Erythroblast (primary cell): ENCODE measurements at regions not wholly inside any gene's neighbourhood (a gene's known extent, or its start where the extent isn't known, plus 50 kb on each side); places are given as distances from the start of the nearest gene placed in this dataset.
"Not testable (repeated sequence)": the region's sequence is repeated elsewhere in the genome, so short reads cannot be mapped to it uniquely, and the experiment has no call there.

ENCODE experiments used
- DNase-seq, 2 experiments: peaks; one replicate each; lab custom pipeline; 2025; lab: John Stamatoyannopoulos, UW
- GATA1 ChIP-seq: IDR thresholded peaks from 2 replicates; pipeline ENCODE4 v1.6.1; 2011; ENCODE audit warnings: low read depth, mild to moderate bottlenecking, control low read depth, low read length, moderate library complexity
- POLR2A ChIP-seq: IDR thresholded peaks from 2 replicates; pipeline ENCODE4 v1.6.1; 2011; ENCODE audit warnings: mild to moderate bottlenecking, low read length

- DNase-seq = no peak
- TF ChIP-seq POLR2A = no peak
- TF ChIP-seq GATA1 = no peak
These were observed 206.3 kb upstream of the ATP6AP2 start for GRCh38 chrX:40374486-40374885.

- TF ChIP-seq GATA1 (no peak), POLR2A (no peak)
- DNase-seq = no peak
These were observed 207.1 kb upstream of the ATP6AP2 start for GRCh38 chrX:40373641-40374040.

DNA sequence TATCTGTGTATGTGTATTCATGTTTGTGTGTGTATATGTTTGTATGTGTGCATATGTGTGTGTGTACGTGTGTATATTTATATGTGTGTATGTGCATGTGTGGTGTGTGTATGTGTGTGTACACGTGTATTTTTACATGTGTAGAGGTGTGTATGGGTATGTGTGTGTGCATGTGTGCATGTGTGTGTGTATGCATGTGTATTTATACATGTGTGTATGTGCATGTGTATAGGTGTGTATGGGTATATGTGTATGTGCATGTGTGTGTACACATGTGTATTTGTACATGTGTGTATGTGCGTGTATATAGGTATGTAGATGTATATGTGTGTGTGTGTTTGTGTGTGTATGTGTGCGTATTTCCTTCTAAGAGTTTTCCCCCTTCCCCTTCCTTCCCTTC is 207.7 kb upstream of the ATP6AP2 start:
- TF ChIP-seq GATA1 = no peak
- no peak for TF ChIP-seq POLR2A
- DNase-seq = no peak

GRCh38 chrX:40371376-40371775 is 209.4 kb upstream of the ATP6AP2 start:
- no peak for DNase-seq
- TF ChIP-seq POLR2A (no peak), GATA1 (no peak)

DNA sequence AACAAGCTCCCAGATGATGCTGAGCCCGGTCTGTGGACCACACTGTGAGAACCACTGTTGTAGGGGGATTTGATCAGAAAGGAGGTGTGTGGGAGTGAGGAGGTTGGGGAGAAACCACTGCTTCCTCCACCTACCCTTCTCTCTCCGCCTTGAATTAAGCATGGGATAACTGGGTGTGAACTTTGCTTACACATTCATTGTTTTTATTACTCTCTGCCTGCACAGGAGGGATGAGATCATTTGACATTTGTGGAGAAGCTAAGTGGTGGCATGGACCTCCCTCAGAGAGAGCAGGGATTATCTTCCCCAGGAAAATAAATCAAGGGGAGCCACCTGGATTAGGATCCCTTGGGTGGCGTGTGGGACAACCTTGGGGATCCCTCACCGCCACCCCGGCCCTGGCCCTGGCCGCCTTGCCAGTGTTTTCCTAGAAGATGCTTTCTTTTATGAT is 212.1 kb upstream of the ATP6AP2 start:
- TF ChIP-seq POLR2A (no peak), GATA1 (no peak)
- DNase-seq = no peak

GRCh38 chrX:40366661-40367060 is 214.1 kb upstream of the ATP6AP2 start:
- no peak for DNase-seq
- TF ChIP-seq POLR2A = no peak
- no peak for TF ChIP-seq GATA1

DNA sequence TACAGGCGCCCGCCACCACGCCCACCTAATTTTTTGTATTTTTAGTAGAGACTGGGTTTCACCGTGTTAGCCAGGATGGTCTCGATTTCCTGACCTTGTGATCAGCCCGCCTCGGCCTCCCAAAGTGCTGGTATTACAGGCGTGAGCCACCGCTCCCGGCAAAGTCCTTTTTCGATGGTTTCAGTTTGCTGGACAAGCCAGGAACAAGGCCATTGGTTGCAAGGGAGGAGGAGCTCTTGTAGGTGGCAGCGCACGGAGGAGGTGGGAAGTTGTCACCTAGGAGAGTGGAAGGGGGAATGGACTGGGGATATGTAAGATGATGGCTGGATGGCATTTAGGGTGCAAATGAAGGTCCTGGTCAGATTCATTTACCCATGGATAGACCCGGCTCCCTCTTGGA is 218.5 kb upstream of the ATP6AP2 start:
- not testable (repeated sequence) for DNase-seq

DNA sequence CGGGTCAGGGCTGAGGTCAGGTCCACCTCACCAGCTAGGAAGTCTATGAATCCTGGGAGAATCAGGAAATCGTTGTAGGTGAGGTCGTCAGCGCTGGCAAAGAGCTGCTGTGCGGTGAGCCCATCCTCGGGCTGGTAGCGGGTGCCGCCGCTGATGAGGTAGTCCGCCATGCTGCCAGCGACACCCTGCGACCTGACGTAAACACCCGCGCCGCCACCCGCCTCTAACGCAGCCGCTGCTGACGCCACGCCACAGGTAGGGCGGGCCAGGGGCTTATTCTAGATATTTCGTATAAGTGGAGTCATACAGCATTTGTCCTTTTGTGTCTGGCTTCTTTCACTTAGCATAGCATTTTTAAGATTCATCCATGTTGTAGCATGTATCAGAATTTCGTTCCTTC is 220.2 kb upstream of the ATP6AP2 start:
- no peak for DNase-seq
- TF ChIP-seq GATA1 (no peak), POLR2A (no peak)

DNA sequence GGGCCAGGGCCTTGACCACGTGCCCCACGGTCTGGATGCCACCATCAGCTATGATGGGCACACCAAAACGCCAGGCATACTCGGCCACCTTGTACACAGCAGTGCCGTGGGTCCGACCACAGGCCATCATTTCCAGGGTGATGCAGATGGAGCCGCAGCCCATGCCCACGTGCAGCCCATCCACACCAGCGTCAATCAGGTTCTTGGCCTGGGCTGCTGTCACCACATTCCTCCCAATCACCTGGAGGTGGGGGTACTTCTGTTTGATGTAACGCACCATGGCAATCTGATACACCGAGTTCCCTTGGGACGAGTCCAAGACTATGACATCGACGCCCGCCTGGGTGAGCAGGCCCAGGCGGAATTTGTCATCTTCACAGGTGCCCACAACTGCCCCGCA is 221.2 kb upstream of the ATP6AP2 start:
- no peak for TF ChIP-seq POLR2A
- no peak for DNase-seq

DNA sequence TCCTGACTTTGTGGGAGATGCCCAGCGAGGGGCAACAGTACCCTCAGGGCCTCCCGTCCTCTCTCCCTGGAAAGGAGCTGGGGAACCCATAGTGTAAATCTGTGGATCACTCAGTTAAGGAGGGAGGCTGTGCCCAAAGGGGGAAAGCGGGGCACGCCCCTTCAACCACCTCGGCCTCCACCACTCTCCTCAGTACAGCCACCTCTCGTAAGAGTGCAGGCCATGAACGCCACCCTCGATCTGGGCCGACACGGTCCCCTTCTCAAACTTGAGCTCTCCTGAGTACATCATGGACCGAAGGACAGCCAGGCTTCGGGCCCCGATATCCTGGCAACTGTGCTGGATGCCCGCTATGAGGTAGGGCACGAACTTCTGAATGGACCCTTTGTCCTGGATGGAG is 221.8 kb upstream of the ATP6AP2 start:
- DNase-seq = no peak
- TF ChIP-seq POLR2A (no peak), GATA1 (no peak)

- DNase-seq = no peak
- TF ChIP-seq POLR2A (no peak), GATA1 (no peak)
These were observed 231.5 kb upstream of the ATP6AP2 start for GRCh38 chrX:40349251-40349650.

GRCh38 chrX:40346379-40346778 is 234.4 kb upstream of the ATP6AP2 start:
- TF ChIP-seq POLR2A = no peak
- TF ChIP-seq GATA1 = no peak
- DNase-seq = no peak

- no peak for DNase-seq
- TF ChIP-seq POLR2A = no peak
- no peak for TF ChIP-seq GATA1
These were observed 237.5 kb upstream of the ATP6AP2 start for GRCh38 chrX:40343319-40343718.

DNA sequence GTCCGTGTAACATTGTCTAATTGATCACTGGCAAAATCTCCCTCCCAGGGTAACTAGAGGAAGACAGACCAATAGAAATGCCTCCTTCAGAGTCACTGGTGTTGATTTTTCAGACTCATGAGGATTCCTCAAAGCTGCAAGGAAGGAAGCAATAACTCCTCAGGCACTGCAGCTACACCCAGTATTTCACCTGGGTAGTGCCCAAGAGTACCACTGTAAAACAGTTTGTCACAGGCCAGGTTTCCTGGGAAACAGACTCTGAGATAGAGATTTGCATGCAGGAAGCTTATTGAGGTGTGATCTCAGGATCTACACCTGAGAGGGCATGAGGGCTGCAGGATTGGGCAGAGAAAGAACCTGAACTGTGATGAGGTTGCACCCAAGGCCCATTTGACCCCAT is 240.7 kb upstream of the ATP6AP2 start:
- DNase-seq = no peak
- TF ChIP-seq GATA1 (no peak), POLR2A (no peak)

GRCh38 chrX:40333344-40333743 is 235.6 kb upstream of the BCOR start:
- TF ChIP-seq GATA1 (no peak), POLR2A (no peak)
- no peak for DNase-seq

- DNase-seq = no peak
- no peak for TF ChIP-seq POLR2A
- TF ChIP-seq GATA1 = no peak
These were observed 234.0 kb upstream of the BCOR start for GRCh38 chrX:40331762-40332161.

DNA sequence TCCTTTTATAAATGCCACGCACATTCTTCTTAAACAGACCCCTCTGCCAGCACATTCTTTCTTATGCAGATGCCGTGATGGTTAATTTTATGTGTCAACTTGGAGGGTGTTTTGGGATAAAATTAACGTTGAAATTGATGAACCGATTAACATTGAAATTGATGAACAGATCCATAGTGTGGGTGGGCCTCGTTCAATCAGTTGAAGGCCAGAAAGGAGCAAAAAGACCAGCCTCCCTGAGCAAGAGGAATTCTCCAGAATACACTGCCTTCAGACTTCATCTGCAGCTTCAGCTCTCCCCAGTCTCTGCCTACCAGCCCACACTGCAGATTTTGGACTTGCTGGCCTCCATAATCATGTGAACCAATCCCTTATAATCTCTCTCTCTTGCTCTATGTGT is 233.6 kb upstream of the BCOR start:
- TF ChIP-seq GATA1 (no peak), POLR2A (no peak)

More for the DNA sequence above, 233.6 kb upstream of the BCOR start:
- DNase-seq = no peak
